ENCODE measurements at regions not wholly inside any gene's neighbourhood (a gene's known extent, or its start where the extent isn't known, plus 50 kb on each side); places are given as distances from the start of the nearest gene placed in this dataset.

- Histone ChIP-seq H3K9ac (no peak overlapping the region), H3K4me1 (no peaks in the 10 kb centered on the region), H3K9me3 (ENCODE audit: control insufficient read depth, low read length) (no peaks in the 10 kb centered on the region), H3K79me2 (no peaks in the 10 kb centered on the region), H3K27me3 (ENCODE audit: control insufficient read depth, insufficient read depth, low read length) (no peaks in the 10 kb centered on the region), H2AFZ (no peak overlapping the region), H3K36me3 (ENCODE audit: control insufficient read depth, insufficient read depth, low read length) (no peaks in the 10 kb centered on the region), H3K27ac (no peak overlapping the region), H3K4me3 (ENCODE audit: low read depth, low read length) (no peak overlapping the region), H3K4me2 (ENCODE audit: low read length) (no peak overlapping the region)
- TF ChIP-seq CTCF (IDR thresholded peaks at IDR 0.05): no peak
Observed at GRCh38 chr2:18959952-18960717, 370.8 kb upstream of the NT5C1B start.

GRCh38 chr2:18959200-18959599 lies 369.8 kb upstream of the NT5C1B start:
- Histone ChIP-seq H3K27me3 (ENCODE audit: control insufficient read depth, insufficient read depth, low read length) (no peaks in the 10 kb centered on the region), H3K4me2 (ENCODE audit: low read length) (no peak overlapping the region), H3K27ac (no peak overlapping the region), H3K4me1 (no peaks in the 10 kb centered on the region), H3K79me2 (no peaks in the 10 kb centered on the region), H3K9ac (no peak overlapping the region), H3K9me3 (ENCODE audit: control insufficient read depth, low read length) (no peaks in the 10 kb centered on the region), H3K36me3 (ENCODE audit: control insufficient read depth, insufficient read depth, low read length) (no peaks in the 10 kb centered on the region), H2AFZ (no peak overlapping the region), H3K4me3 (ENCODE audit: low read depth, low read length) (no peak overlapping the region)
- no peak for TF ChIP-seq CTCF (IDR thresholded peaks at IDR 0.05)

- no peak overlapping the region for H3K9ac ChIP-seq
- H3K36me3 ChIP-seq (ENCODE audit: control insufficient read depth, insufficient read depth, low read length): no peaks in the 10 kb centered on the region
- TF ChIP-seq CTCF (IDR thresholded peaks at IDR 0.05): no peak
- H3K4me3 ChIP-seq (ENCODE audit: low read depth, low read length): no peak overlapping the region
- no peak overlapping the region for H3K27ac ChIP-seq
- H3K4me2 ChIP-seq (ENCODE audit: low read length): no peak overlapping the region
- no peaks in the 10 kb centered on the region for H3K79me2 ChIP-seq
- H2AFZ ChIP-seq: no peak overlapping the region
- H3K4me1 ChIP-seq: no peaks in the 10 kb centered on the region
- H3K9me3 ChIP-seq (ENCODE audit: control insufficient read depth, low read length): no peaks in the 10 kb centered on the region
- no peaks in the 10 kb centered on the region for H3K27me3 ChIP-seq (ENCODE audit: control insufficient read depth, insufficient read depth, low read length)
Observed at GRCh38 chr2:18957909-18958308, 368.5 kb upstream of the NT5C1B start.

- Histone ChIP-seq H2AFZ (no peak overlapping the region), H3K36me3 (ENCODE audit: control insufficient read depth, insufficient read depth, low read length) (no peaks in the 10 kb centered on the region), H3K4me3 (ENCODE audit: low read depth, low read length) (no peak overlapping the region), H3K27ac (no peak overlapping the region), H3K9ac (no peak overlapping the region), H3K4me2 (ENCODE audit: low read length) (no peak overlapping the region), H3K4me1 (no peaks in the 10 kb centered on the region), H3K9me3 (ENCODE audit: control insufficient read depth, low read length) (no peaks in the 10 kb centered on the region), H3K27me3 (ENCODE audit: control insufficient read depth, insufficient read depth, low read length) (no peaks in the 10 kb centered on the region), H3K79me2 (no peaks in the 10 kb centered on the region)
- no peak for TF ChIP-seq CTCF (IDR thresholded peaks at IDR 0.05)
Observed at GRCh38 chr2:18950361-18950851, 361.0 kb upstream of the NT5C1B start.

- no peaks in the 10 kb centered on the region for H3K4me1 ChIP-seq
- no peak overlapping the region for H3K27ac ChIP-seq
- TF ChIP-seq CTCF (IDR thresholded peaks at IDR 0.05): no peak
- H3K9ac ChIP-seq: no peak overlapping the region
- no peaks in the 10 kb centered on the region for H3K27me3 ChIP-seq (ENCODE audit: control insufficient read depth, insufficient read depth, low read length)
- H3K9me3 ChIP-seq (ENCODE audit: control insufficient read depth, low read length): no peaks in the 10 kb centered on the region
- H3K4me2 ChIP-seq (ENCODE audit: low read length): no peak overlapping the region
- no peak overlapping the region for H3K4me3 ChIP-seq (ENCODE audit: low read depth, low read length)
- no peak overlapping the region for H2AFZ ChIP-seq
- H3K79me2 ChIP-seq: no peaks in the 10 kb centered on the region
- no peaks in the 10 kb centered on the region for H3K36me3 ChIP-seq (ENCODE audit: control insufficient read depth, insufficient read depth, low read length)
Observed at GRCh38 chr2:18949871-18950270, 360.5 kb upstream of the NT5C1B start.

Data from parathyroid adenoma (tissue), 2 donors.